SIG-M5 treated with dmso at 0.1 percent for 504 hours (cell line): ENCODE measurements at regions not wholly inside any gene's neighbourhood (a gene's known extent, or its start where the extent isn't known, plus 50 kb on each side); places are given as distances from the start of the nearest gene placed in this dataset.
"Not testable (repeated sequence)": the region's sequence is repeated elsewhere in the genome, so short reads cannot be mapped to it uniquely, and the experiment has no call there.

Experiments used
- DNase-seq: peaks from one replicate; lab custom pipeline; 2025; ENCODE audit not compliant: unreplicated experiment; lab: John Stamatoyannopoulos, UW

DNA sequence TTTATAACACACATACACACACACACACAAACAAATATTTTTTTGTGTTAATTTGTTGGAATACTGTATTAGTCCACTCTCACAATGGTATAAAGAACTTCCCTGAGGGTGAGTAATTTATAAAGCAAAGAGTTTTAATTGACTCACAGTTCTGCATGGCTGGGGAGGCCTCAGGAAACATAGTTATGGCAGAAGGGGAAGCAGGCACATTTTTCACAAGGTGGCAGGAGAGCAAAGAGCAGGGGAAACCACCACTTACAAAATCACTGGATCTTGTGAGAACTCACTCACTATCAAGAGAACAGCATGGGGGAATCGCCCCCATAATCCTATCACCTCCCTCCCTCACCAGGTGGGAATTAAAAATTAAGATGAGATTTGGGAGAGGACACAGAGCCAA, 205.4 kb upstream of the PTPRD start:
- no peak for DNase-seq

DNA sequence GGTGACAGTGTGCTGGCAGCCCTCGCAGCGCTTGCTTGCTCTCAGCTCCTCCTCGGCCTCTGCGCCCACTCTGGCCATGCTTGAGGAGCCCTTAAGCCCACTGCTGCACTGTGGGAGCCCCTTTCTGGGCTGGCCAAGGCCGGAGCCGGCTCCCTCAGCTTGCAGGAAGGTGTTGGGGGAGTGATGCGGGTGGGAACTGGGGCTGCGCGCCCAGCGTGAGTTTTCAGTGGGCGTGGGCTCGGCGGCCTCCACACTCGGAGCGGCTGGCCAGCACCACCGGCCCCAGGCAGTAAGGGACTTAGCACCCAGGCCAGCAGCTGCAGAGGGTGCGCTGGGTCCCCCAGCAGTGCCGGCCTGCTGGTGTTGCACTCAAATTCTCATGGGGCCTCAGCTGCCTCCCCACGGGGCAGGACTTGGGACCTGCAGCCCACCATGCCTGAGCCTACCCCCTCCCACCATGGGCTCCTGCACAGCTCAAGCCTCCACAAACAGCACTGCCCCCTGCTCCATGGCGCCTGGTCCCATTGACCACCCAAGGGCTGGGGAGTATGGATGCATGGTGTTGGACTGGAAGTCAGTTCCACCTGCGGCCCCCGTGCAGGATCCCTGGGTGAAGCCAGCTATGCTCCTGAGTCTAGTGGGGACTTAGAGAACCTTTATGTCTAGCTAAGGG, 223.1 kb upstream of the PTPRD start:
- no peak for DNase-seq

DNA sequence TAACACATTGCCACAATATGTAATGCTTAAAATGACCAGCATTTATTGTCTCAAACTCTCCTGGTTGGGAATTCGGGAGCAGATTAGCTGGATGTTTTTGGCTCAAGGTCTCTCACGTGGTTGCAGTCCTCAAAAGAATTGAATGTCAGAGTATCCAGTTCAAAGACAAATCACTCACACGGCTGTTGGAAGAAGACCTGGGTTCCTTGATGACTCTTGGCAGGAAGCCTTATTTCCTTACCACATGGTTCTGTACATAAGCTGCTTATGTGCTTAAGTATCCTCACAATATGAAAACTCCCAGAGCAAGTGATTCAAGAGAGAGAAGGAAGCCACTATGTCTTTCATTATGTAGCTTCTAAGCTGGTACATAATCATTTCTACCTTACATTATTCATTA, 230.3 kb upstream of the PTPRD start:
- no peak for DNase-seq

DNA sequence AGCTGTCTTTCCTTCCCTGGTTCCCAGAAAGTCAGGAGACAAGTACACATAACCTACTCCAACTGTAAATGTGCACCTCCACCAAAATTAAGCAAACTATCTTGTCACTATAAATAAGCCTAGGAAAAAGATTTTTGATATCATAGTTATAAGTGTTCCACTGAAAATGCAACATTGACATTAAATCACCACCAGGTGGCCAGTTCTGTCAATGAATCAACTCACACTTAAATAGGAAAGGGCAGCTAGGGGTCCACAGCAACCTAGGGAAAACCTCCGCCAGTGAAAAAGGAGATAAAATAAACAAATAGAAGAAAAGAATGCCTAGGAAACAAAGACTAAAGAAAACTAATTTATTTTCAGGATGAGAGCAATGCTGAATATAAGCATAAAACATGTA, 243.0 kb upstream of the PTPRD start:
- DNase-seq = no peak

DNA sequence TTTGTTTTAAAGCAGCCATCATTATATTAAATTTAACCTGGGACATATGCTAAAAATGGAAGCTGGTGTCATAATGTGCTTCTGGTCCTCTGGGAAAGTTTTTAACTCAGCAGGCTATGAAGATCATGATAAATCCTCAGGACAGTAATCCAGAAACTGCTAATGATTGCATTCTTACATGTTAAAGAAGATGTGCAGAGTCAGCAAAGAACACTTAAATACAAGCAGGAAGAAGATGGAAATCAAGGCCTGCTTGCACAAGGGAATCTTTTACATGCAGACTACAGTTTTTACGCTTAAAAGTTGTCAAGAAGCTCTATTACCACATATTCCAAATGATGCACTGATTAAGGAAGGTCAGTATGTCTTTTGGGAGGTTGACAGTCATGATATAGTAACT, 246.0 kb upstream of the PTPRD start:
- no peak for DNase-seq

DNA sequence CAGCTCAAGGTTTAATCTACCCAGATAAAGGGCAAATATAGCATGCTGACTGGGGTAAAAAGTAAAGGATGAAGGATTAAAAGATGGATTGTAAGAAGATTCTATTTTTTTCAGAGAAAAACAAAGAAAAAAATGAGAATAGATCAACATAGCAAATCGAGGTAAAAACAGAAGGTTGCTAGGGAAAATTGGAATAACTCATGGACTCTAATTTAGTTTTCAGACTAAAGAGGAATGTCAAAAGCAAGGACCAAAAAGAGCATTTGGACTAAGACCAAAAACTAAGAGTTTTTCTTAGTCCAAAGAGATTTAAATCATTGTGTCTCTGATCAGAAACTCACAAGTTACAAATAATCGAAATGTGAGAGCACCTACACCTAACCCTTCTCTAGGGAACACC, 250.7 kb upstream of the PTPRD start:
- no peak for DNase-seq

DNA sequence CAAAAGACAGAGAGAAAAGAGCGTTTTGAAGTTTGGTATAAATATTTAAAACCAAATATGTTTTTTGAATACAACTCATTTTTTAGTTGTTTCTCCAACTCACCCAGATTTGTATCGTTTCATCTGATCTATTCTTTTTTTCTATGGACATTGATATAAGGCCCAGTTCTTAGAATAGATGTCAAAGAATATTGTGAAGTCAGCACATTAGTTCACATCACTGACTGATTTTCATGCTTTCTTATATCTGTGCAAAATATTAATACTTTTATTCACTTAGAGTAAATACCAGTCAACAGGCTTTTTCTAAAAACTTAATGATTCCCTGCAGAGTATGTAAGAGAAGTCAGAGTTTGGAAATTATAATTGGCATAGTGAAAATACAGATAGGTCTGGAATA, 254.4 kb upstream of the PTPRD start:
- DNase-seq = no peak

DNA sequence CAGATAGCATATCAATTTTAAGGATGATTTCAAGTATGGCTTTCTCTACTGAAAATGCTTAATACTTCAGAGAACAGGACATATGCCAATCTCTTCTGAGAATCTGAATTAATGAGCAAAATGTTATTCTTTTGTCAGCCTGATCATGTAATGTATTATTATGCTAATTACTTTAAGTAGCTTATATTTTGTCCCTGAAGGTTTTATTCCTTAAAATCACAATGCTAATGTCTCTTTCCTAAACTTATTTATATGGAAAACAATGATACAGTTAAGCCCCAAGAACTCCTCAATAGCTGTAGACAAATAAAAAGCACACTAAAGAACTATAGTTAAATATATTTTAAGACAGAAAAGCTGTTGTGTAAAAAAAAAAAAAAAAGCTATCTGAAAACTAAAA, 256.9 kb upstream of the PTPRD start:
- no peak for DNase-seq

DNA sequence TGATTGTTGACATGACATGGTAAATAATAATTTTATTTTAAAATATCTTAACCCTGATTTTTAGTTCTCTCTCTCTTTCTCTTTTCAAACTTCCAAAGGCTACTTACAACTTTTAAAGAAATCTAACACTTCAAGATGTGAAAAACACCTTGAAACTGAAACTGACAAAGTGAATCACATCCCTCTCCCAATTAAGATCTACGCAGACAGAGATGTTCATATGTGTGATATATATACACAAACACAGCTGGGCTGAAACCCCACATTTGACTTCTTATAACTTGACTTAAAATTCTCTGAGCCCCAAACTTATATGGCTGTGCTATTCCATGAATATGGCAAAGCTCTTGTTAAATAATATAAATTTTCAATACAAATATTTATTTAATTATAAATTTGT, 261.2 kb upstream of the PTPRD start:
- DNase-seq = no peak

DNA sequence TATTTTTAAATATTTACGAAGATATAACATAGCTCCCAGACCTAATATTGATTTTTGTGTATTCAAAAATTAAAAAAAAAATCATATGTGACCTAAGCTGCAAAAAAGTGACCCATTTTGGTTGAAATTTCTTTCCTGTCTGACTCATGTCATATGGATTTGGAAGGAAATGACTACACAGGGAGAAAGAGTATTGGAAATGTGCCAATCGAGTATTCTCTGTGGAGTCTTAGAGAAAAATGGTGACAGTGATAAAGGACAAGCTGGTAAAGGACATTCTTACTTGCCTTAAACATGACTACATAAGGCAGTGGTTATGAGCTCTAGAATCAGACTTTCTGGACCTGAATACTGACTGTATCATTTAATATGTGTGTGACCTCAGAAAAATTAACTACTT, 262.9 kb upstream of the PTPRD start:
- no peak for DNase-seq

DNA sequence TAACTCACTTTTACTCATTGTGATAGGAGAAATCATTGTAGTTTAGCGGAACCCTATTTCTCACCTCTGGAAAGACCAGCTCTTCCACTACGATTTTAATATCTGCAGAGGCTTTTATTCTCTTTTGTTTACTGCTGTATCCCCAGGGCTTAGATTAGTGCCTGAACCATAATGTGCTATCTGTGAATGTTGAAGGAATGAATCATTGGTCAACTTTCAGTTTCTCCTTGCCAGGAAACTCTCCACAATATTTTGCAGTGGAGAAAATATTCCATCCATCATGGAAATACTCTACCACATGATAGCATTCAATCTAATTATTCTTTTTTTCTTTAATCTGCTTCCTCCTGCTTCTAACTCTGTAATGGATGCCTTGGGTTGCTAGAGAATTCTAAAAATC, 263.5 kb upstream of the PTPRD start:
- no peak for DNase-seq

DNA sequence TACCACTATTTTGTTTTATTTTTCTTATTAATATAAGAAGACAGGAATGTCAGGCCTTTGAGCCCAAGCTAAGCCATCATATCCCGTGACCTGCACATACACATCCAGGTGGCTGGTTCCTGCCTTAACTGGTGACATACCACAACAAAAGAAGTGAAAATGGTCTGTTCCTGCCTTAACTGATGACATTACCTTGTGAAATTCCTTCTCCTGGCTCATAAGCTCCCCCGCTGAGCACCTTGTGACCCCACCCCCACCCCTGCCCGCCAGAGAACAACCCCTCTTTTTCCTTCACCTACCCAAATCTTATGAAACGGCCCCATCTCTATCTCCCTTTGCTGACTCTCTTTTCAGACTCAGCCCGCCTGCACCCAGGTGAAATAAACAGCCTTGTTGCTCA, 277.5 kb upstream of the PTPRD start:
- not testable (repeated sequence) for DNase-seq

DNA sequence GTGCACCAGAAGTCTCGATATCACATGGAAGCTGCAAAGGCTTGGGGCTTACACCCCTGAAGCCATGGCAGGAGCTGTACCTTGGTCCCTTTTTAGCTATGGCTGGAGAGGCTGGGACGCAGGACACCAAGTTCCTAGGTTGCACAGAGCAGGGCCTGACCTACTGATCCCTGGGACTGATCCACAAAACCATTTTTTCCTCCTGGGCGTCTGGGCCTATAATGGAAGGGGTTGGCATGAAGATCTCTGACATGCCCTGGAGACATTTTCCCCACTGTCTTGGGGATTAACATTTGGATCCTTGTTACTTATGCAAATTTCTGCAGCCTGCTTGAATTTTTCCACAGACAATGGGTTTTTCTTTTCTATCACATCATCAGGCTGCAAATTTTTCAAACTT, 286.7 kb upstream of the PTPRD start:
- DNase-seq = no peak

DNA sequence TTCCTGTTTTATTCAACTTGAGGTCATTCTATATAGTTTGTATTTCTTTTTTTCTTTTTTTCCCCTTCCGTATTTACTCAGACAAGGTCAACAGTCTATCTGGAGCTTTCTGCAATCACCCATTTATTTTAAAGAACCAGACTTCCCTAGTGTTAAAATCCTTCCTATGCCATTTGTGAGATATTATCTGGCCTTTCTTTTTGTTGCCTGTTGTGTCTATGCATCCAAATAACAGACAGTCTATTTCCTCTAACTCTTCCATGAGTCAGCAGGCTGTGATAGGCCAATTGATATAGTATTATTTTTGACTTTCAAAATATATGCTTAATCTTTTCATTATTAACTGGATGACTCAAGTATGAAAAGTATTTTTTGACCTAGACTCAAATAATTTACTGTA, 291.2 kb upstream of the PTPRD start:
- no peak for DNase-seq

DNA sequence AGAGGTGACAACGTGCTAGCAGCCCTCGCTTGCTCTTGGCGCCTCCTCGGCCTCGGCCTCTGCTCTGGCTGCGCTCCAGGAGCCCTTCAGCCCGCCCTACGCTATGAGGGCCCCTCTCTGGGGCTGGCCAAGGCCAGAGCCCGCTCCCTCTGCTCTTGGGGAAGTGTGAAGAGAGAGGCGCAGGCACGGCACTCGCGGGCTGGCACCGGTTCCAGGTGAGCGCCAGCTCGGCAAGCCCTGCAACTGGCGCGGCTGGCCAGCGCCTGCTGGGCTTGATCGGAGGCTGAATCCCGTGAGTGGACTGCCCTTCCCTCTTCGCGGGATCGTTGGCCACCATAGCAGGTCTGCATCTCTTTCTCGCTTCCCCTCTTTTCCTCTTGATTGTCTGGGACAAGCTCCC, 298.0 kb upstream of the PTPRD start:
- no peak for DNase-seq

DNA sequence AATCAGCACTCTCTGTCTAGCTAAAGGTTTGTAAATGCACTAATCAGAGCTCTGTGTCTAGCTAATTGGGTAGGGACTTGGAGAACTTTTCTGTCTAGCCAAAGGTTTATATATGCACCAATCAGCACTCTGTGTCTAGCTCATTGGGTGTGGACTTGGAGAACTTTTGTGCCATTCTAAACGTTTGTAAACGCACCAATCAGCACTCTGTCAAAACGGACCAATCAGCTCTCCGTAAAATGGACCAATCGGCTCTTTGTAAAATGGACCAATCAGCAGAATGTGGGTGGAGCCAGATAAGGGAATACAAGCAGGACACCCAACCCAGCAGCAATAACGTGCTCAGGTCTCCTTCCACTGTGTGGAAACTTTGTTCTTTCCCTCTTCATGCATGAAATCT, 298.6 kb upstream of the PTPRD start:
- DNase-seq = no peak

DNA sequence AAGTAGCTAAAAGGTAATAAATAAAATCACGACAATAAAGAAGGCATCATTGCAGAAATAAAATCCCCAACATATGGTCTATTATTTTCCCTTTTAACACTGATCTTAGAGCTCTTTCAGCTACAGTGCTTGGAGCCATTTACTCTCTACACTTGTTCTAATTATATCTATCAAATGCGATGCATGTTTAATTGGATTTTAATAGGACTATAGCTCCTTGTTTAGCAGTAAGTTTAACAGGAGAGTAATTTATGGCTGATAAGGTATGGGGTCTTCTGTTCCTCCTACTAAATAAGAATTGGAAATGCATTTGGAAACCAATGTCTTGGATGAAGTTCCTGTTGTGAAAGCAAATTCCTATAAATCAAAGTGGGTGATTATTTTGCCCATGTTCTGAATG, 304.2 kb upstream of the PTPRD start:
- DNase-seq = no peak

DNA sequence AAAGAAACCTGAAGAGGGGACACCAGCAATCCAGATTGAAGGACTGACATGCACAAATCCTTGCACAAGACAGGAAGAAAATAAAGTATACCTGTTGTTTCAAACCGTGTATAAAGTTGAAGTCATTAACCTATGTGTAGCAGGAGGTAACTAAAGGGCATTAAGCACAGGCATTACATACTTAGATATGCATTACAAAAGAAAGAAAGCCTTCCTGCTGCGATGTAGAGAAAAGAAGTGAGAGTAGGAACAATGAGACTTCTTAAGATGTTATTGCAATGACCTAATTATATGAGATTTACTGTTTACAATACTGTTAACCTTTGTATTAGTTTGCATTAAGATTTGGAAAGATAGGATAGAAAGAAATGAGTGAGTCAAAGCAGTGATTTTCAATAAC, 308.9 kb upstream of the PTPRD start:
- DNase-seq = no peak

DNA sequence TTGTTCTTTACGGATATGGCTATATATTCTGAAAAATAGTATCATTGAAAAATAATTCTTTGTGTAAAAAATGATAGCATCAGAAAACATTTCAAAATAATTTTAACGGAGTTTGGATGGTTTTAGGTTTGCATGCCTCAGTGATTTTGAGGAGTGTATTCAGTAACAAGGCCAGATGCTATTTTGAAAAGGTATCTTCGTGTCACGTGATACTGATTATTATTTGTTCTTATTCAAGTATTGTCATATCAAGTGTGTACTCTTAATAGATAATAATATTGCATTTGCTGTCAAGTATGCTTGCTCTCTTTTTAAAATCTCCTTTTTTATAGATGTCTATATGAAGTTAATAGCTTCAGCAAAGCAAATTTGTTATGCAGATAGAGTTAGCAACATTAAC, 313.1 kb upstream of the PTPRD start:
- DNase-seq = no peak

DNA sequence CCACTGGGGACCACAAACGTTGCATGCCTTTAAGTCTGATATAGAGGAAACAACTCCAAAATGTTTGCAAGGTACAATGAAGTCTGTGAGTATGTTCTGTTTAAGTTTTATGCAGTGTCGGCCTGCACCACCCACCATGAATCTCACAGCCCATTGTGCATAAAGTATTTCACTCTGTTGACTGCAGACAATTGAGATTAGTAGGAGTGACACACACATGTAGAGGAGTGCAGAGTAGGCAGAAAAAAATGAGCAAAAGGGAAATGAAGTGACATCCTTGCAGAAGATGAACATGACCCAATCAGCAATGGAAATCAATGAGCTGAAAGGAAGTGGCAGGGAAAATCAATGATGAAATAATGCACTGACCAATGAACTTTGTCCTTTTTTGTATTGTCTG, 315.6 kb upstream of the PTPRD start:
- DNase-seq = no peak

DNA sequence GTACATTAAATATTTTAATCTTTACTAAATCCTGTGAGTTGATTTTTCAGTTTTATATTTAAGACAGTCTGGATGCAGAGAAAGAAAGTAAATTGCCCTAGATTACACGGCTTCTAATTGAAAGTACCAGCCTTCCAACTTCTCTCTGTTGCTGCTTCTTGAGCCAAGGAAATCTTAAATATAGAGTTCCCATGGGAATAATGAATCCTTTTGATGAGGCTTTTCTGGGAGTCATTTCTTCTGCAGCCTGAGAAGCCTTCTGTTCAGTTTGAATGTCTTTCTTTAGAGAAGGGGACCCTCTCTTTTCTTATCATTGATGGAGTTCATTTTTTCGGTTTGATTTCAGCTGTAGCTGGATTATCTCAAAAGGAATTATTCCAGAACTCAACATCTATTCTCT, 317.3 kb upstream of the PTPRD start:
- DNase-seq = no peak

DNA sequence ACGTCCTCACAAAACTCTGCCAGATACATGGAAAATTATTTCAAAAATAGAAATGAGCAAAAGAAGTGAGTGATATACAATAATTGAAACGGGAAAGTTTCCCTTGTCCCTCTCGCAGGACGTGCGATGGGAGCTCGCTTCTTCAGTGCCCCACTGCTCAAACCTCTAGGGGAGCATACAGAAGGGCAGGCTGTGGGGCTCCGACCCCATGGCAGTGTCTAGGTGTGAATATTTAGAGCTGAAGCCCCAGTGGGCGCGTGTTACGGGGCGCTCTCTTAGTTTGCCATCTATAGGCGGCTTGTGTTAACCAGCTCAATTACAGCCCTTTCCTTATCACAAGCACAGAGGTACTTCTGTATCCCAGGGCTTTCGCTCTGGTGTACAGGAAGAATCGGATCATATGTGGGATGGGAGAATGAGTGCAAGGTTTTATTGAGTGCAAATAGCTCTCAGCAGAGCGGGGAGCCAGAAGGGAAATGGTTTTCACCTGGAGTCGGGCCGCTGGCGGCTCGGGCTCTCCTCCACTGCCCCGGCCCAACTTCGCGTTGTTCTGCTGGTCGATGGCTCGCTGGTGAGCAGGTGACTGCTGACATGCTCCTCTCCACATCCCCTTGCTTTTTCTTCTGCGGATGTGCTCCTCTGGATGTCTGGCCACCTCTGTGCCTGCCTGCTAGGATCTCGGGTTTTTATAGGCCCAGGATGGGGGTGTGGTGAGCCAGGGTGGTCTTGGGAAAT, 334.0 kb upstream of the PTPRD start:
- no peak for DNase-seq

DNA sequence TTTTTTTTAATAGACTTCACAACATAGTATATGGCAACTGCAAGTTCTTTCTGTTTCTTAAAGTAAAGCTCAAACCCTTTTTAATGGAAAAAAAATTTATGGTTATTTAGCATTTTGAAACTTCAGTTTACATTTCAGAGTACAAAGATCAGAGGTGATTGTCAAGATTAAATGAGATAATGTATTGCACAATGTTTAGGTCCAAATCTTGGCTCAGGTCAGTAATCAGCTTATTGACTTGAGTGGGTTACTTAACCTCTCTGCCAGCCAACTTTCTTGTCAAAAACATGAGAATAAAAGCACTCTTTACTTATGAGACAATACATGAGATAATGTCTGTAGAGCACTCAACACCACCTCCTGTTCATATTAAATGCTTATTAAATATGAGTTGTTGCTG, 345.1 kb upstream of the PTPRD start:
- DNase-seq = no peak
